ENCODE measurements at regions not wholly inside any gene's neighbourhood (a gene's known extent, or its start where the extent isn't known, plus 50 kb on each side); places are given as distances from the start of the nearest gene placed in this dataset.
"Not testable (repeated sequence)": the region's sequence is repeated elsewhere in the genome, so short reads cannot be mapped to it uniquely, and the experiment has no call there.

DNA sequence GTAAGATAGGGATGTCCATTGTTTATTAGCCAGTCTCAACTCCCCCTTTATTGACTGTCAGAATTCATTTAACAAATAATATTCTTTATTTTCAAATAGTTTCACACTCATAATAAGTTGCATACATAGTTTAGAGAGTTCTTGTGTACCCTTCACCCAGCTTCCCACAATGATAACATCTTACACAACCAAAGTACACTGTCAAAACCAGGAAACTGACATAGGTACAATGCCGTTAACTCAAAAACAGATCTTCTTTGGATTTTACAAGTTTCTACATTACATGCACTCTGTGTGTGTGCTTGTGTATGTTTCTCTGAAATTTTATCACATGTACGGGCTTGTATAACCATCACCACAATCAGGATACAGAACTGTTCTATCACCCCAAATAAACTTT lies 64.4 kb upstream of the IFNLR1 start:
- no peak for ATAC-seq
- TF ChIP-seq RCOR1 (IDR thresholded peaks at IDR 0.05; ENCODE audit: low read depth, low read length) (no peak), RARB (CRISPR knock-in tag; IDR thresholded peaks at IDR 0.05) (no peak), FOXS1 (CRISPR knock-in tag; IDR thresholded peaks at IDR 0.05) (no peak)
- Histone ChIP-seq H3K9me3 (no peaks in the 10 kb centered on the region), H3K4me2 (no peak overlapping the region), H3K4me3 (no peak overlapping the region), H3K4me1 (0 out of 3 replicates have a peak, but pooled peaks cover 4% of the 10 kb centered on the region), H3K27ac (no peak overlapping the region)
- no peak for DNase-seq (ENCODE audit: low read depth in 1 of 2, low spot score in 1 of 2)
- FAIRE-seq: no peak
- ChIA-PET CTCF (interaction anchor here (1.0 kb wide), 1 partner anchor 53 kb away, joined by 3 read pairs; no protein-coding TSS in a partner anchor), POLR2A (no interaction called here)
- 97% methylated on average over 2 of the region's 2 CpGs for WGBS (ENCODE audit: missing lambda C conversion rate)

DNA sequence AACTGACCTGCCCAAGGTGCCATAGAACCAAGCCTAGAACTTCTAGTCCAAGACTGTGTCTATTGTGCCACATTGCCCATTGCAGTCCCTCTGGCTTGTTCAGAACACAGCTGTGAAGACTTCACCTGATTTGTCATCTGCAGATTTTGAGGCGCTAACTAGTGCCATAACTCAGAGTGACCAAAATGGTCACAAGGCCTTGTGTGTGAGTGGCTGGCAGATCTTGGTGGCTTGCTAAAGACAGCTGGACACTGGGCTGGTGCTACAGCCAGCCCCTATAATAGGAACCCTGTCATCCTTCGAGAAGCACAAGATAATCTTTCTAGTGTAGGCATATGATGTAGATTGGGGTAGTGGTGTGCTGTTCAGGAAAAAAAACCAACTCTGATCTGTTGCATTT lies 63.7 kb upstream of the IFNLR1 start:
- no peak for TF ChIP-seq CEBPB (IDR thresholded peaks at IDR 0.05)
- no peak for TF ChIP-seq RFX5 (IDR thresholded peaks at IDR 0.05)
- TF ChIP-seq ZSCAN20 (CRISPR knock-in tag; IDR thresholded peaks at IDR 0.05): no peak
- no peak for TF ChIP-seq SMC3 (IDR thresholded peaks at IDR 0.05)
- no peak for TF ChIP-seq HOXB5 (CRISPR knock-in tag; IDR thresholded peaks at IDR 0.05)
- TF ChIP-seq TP53 (CRISPR knock-in tag; IDR thresholded peaks at IDR 0.05): no peak
- TF ChIP-seq, protein P1, sequence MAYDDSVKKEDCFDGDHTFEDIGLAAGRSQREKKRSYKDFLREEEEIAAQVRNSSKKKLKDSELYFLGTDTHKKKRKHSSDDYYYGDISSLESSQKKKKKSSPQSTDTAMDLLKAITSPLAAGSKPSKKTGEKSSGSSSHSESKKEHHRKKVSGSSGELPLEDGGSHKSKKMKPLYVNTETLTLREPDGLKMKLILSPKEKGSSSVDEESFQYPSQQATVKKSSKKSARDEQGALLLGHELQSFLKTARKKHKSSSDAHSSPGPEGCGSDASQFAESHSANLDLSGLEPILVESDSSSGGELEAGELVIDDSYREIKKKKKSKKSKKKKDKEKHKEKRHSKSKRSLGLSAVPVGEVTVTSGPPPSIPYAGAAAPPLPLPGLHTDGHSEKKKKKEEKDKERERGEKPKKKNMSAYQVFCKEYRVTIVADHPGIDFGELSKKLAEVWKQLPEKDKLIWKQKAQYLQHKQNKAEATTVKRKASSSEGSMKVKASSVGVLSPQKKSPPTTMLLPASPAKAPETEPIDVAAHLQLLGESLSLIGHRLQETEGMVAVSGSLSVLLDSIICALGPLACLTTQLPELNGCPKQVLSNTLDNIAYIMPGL (CRISPR knock-in tag; IDR thresholded peaks at IDR 0.05; ENCODE audit: borderline replicate concordance): no peak
- no peak for TF ChIP-seq RCOR1 (IDR thresholded peaks at IDR 0.05; ENCODE audit: low read depth, low read length)
- TF ChIP-seq POLR2A (IDR thresholded peaks at IDR 0.05; ENCODE audit: low read length): no peak
- TF ChIP-seq JUNB (IDR thresholded peaks at IDR 0.05): no peak
- no peak for TF ChIP-seq TFCP2L1 (CRISPR knock-in tag; IDR thresholded peaks at IDR 0.05)
- TF ChIP-seq ZNF302 (CRISPR knock-in tag; IDR thresholded peaks at IDR 0.05): no peak
- TF ChIP-seq MAZ (IDR thresholded peaks at IDR 0.05; ENCODE audit: borderline replicate concordance, low read depth, low read length): no peak
- TF ChIP-seq ZFP36 (IDR thresholded peaks at IDR 0.05; ENCODE audit: borderline replicate concordance, partially characterized antibody): no peak
- DNase-seq (ENCODE audit: low read depth in 1 of 2, low spot score in 1 of 2): no peak
- no peak for FAIRE-seq
- WGBS (ENCODE audit: missing lambda C conversion rate): 89% methylated on average over 2 of the region's 2 CpGs
- POLR2A ChIA-PET: no interaction called here
- ATAC-seq: no peak
- 0 out of 3 replicates have a peak, but pooled peaks cover 4% of the 10 kb centered on the region for H3K4me1 ChIP-seq
- no peak overlapping the region for H3K4me2 ChIP-seq
- no peak overlapping the region for H3K4me3 ChIP-seq
- H3K27ac ChIP-seq: no peak overlapping the region
- H3K9me3 ChIP-seq: no peaks in the 10 kb centered on the region
- CTCF ChIA-PET: interaction anchor here (1.0 kb wide), 1 partner anchor 53 kb away, joined by 3 read pairs; no protein-coding TSS in a partner anchor

DNA sequence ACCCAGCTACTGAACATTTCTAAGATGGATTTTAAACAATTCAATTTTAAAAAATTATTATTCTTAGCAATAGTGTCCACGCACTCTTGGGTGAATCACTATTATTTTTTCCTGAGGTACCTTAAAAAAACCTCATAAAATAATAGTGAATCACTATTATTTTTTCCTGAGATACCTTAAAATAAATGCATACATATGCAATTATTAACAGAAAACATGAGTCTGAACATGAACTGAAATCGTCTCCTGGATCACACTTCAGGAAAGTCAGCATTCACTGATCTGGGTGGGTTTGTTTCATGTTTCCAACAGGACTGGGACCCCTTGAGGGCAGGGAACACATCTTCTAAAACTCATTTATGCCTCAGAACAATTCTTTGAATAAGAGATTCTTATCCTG lies 63.1 kb upstream of the IFNLR1 start:
- Histone ChIP-seq H3K27ac (no peak overlapping the region), H3K4me2 (no peak overlapping the region), H3K9me3 (no peaks in the 10 kb centered on the region), H3K4me1 (0 out of 3 replicates have a peak, but pooled peaks cover under 1% of the 10 kb centered on the region), H3K4me3 (no peak overlapping the region)
- POLR2A ChIA-PET: no interaction called here
- no peak for DNase-seq (ENCODE audit: low read depth in 1 of 2, low spot score in 1 of 2)
- CTCF ChIA-PET: interaction anchor here (2.2 kb wide), 1 partner anchor 49 kb away, joined by 9 read pairs; no protein-coding TSS in a partner anchor
- FAIRE-seq: no peak
- no peak for ATAC-seq
- TF ChIP-seq MAFK (IDR thresholded peaks at IDR 0.05; ENCODE audit: partially characterized antibody): peak; percentile 43
- TF ChIP-seq, protein P2, sequence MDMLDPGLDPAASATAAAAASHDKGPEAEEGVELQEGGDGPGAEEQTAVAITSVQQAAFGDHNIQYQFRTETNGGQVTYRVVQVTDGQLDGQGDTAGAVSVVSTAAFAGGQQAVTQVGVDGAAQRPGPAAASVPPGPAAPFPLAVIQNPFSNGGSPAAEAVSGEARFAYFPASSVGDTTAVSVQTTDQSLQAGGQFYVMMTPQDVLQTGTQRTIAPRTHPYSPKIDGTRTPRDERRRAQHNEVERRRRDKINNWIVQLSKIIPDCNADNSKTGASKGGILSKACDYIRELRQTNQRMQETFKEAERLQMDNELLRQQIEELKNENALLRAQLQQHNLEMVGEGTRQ (IDR thresholded peaks at IDR 0.05): no peak
- 93% methylated on average over 2 of the region's 2 CpGs for WGBS (ENCODE audit: missing lambda C conversion rate)

DNA sequence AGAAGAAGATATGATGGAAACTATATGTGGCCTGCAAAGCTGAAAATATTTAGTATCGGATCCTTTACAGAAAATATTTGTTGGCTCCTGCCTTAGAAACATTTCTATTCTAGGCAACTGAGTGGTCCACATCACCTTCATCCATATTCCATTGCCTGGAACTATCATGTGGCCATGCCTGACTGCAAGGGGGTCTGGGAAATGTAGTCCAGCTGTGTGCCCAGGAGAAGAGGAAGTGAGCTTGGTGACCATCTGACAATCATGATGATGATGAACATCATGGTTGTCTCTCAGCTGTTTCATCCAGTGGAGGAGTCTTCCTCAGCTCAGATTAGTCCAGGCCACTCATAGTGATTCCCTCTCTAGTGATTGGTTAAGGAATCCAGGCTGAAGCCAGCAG lies 61.8 kb upstream of the IFNLR1 start:
- peak in 1 of 2 experiments; percentile 29 for DNase-seq (ENCODE audit: low read depth in 1 of 2, low spot score in 1 of 2)
- no peak overlapping the region for H3K27ac ChIP-seq
- H3K9me3 ChIP-seq: no peaks in the 10 kb centered on the region
- H3K4me1 ChIP-seq: no peaks in the 10 kb centered on the region
- H3K4me2 ChIP-seq: no peak overlapping the region
- no peak for FAIRE-seq
- ATAC-seq: peak in 1 of 2 experiments; percentile 72; a peak in 3 of 6 replicates
- POLR2A ChIA-PET: no interaction called here
- no peak overlapping the region for H3K4me3 ChIP-seq
- 88% methylated on average over 1 of the region's 1 CpG for WGBS (ENCODE audit: missing lambda C conversion rate)
- no peak for TF ChIP-seq RNF2 (IDR thresholded peaks at IDR 0.05; ENCODE audit: borderline replicate concordance, low read depth)
- TF ChIP-seq CHD2 (IDR thresholded peaks at IDR 0.05; ENCODE audit: low read length, partially characterized antibody): no peak
- TF ChIP-seq FOSL2 (IDR thresholded peaks at IDR 0.05): no peak
- TF ChIP-seq FOSL2 (CRISPR knock-in tag; IDR thresholded peaks at IDR 0.05): no peak
- TF ChIP-seq, protein P2 (IDR thresholded peaks at IDR 0.05): no peak
- TF ChIP-seq TP53 (CRISPR knock-in tag; IDR thresholded peaks at IDR 0.05): no peak
- TF ChIP-seq HDAC2 (IDR thresholded peaks at IDR 0.05): no peak
- CTCF ChIA-PET: interaction anchor here (2.0 to 2.2 kb wide), 2 partner anchors 47 to 142 kb away, joined by 8 to 9 read pairs; no protein-coding TSS in a partner anchor

DNA sequence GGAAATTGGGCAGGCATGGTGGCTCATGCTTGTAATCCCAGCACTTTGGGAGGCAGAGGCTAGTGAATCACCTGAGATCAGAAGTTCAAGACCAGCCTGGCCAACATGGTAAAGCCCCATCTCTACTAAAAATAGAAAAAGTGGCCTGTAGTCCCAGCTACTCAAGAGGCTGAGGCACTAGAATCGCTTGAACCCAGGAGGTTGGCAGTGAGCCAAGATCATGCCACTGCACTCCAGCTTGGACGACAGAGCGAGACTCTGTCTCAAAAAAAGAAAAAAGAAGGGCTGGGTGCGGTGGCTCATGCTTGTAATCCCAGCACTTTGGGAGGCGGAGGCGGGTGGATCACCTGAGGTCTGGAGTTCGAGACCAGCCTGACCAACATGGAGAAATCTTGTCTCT lies 60.2 kb upstream of the IFNLR1 start:
- CTCF ChIA-PET: not testable (repeated sequence)

More for the DNA sequence above, 60.2 kb upstream of the IFNLR1 start:
- H3K27ac ChIP-seq; DNase-seq (ENCODE audit: low read depth in 1 of 2, low spot score in 1 of 2); ATAC-seq; FAIRE-seq; POLR2A ChIA-PET; H3K4me1 ChIP-seq; H3K4me3 ChIP-seq; H3K4me2 ChIP-seq; H3K9me3 ChIP-seq: not testable (repeated sequence)
- 86% methylated on average over 7 of the region's 7 CpGs for WGBS (ENCODE audit: missing lambda C conversion rate)
